ENCODE measurements at regions not wholly inside any gene's neighbourhood (a gene's known extent, or its start where the extent isn't known, plus 50 kb on each side); places are given as distances from the start of the nearest gene placed in this dataset.

DNA sequence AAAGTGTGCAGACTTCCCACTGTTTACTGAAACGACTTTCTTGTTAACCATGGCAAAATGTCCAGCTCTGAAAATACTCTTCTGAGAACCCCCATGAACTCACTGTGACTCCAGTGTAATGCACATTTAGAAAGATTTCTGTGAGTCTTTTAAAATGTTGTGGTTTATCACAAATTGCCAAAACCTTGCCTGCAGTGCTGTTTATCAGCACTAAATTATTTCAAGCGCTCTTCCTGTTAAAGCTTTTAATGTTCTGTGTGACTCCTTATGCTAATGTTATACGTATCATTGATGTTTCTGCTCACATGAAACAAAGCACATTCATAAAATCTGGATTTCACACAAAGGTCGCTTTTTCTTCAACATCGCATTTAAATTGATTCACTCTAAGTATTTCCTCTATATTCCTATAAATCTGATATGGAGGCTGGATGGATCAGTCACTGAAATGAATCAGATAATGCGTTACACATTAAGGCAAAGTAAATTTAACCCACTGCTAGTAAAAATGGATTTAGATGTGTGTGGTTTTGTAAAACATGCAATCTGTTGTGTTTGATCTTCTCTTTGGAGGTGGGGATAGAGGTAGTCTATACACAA is 521.2 kb downstream of the NYAP2 start:
- intact Hi-C loops (cut with micrococcal nuclease; ENCODE audit: unreplicated experiment): no loop called here
- Histone ChIP-seq H3K9me3 (ENCODE audit: low read length) (no peaks in the 10 kb centered on the region), H4K20me1 (ENCODE audit: insufficient read depth, low read length) (no peaks in the 10 kb centered on the region), H3K79me2 (ENCODE audit: insufficient read depth, low read length) (no peaks in the 10 kb centered on the region), H3K27ac (ENCODE audit: extremely low read length, insufficient read depth, low read length) (no peak overlapping the region), H2AFZ (ENCODE audit: low read length) (no peak overlapping the region), H3K4me2 (ENCODE audit: low read depth, low read length) (no peak overlapping the region), H3K4me1 (ENCODE audit: insufficient read depth, low read length) (no peaks in the 10 kb centered on the region), H3K27me3 (ENCODE audit: control insufficient read depth in 1 of 2, insufficient read depth in 2 of 2, low read length in 2 of 2) (0 out of 5 replicates have a peak, but pooled peaks cover 0 to 3% of the 10 kb centered on the region in 2 experiments), H3K4me3 (replicated peaks in 1 of 3; ENCODE audit: insufficient read depth in 1 of 3, low read depth in 2 of 3, low read length in 3 of 3) (no peak overlapping the region), H3K9ac (ENCODE audit: insufficient read depth, low read depth, low read length) (no peak overlapping the region), H3K36me3 (replicated peaks in 1 of 2; ENCODE audit: control insufficient read depth in 1 of 2, insufficient read depth in 2 of 2, low read length in 2 of 2) (no peaks in the 10 kb centered on the region)
- TF ChIP-seq ZNF180 (CRISPR knock-in tag; IDR thresholded peaks at IDR 0.05; ENCODE audit: borderline replicate concordance, low read depth) (no peak), ZNF101 (CRISPR knock-in tag; IDR thresholded peaks at IDR 0.05; ENCODE audit: borderline replicate concordance, low read depth) (no peak)
- 53% methylated on average over 6 of the region's 6 CpGs for WGBS (ENCODE audit: low lambda C conversion rate)
- no TSS peak for BruUV-seq (replicated peaks)
- DNase-seq (ENCODE audit: low spot score): no peak
- in situ Hi-C loops (cut with HindIII; ENCODE audit: extremely low pct_ligation_motif_present, low pct_unique_long_range_greater_than_20kb): no loop called here
- POLR2A ChIA-PET: no interaction called here
- ATAC-seq: no peak
- FAIRE-seq: no peak
- CTCF ChIA-PET (ENCODE audit: low intra/inter-chr PET ratio, low total read pairs): no interaction called here

DNA sequence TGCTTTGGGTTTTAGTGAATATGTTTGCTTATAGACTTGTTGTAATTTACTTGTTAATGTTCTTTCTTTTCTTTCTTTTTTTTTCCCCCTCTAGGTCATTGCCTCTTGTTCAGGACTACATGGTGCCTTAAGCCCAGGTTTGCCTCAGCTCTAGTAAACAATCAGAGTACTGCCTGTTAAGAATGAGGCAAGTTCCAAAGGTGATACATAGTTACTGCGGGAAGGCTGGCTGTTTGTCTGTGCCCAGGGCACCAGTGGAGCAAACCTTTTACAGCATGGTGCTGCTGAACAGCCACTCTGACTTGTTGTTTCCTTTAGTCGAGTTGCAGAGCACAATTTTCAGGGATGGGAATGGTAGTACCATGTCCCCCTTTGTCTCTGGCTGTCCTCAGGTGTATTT is 517.2 kb downstream of the NYAP2 start:
- intact Hi-C loops (cut with micrococcal nuclease; ENCODE audit: unreplicated experiment): no loop called here
- H3K27me3 ChIP-seq (ENCODE audit: control insufficient read depth in 1 of 2, insufficient read depth in 2 of 2, low read length in 2 of 2): no peaks in the 10 kb centered on the region
- H3K4me1 ChIP-seq (ENCODE audit: insufficient read depth, low read length): no peaks in the 10 kb centered on the region
- H3K9ac ChIP-seq (ENCODE audit: insufficient read depth, low read depth, low read length): no peak overlapping the region
- H3K4me2 ChIP-seq (ENCODE audit: low read depth, low read length): no peak overlapping the region
- in situ Hi-C loops (cut with HindIII; ENCODE audit: extremely low pct_ligation_motif_present, low pct_unique_long_range_greater_than_20kb): no loop called here
- DNase-seq (ENCODE audit: low spot score) (no peak), ATAC-seq (no peak; the same call in 2 of the 3 replicates), FAIRE-seq (no peak)
- BruUV-seq (replicated peaks): no TSS peak
- no peak overlapping the region for H3K27ac ChIP-seq (ENCODE audit: extremely low read length, insufficient read depth, low read length)
- H3K79me2 ChIP-seq (ENCODE audit: insufficient read depth, low read length): no peaks in the 10 kb centered on the region
- no peak overlapping the region for H3K4me3 ChIP-seq (replicated peaks in 1 of 3; ENCODE audit: insufficient read depth in 1 of 3, low read depth in 2 of 3, low read length in 3 of 3)
- H3K9me3 ChIP-seq (ENCODE audit: low read length): no peaks in the 10 kb centered on the region
- WGBS (ENCODE audit: low lambda C conversion rate): 7% methylated on average over 2 of the region's 2 CpGs
- H3K36me3 ChIP-seq (replicated peaks in 1 of 2; ENCODE audit: control insufficient read depth in 1 of 2, insufficient read depth in 2 of 2, low read length in 2 of 2): no peaks in the 10 kb centered on the region
- ChIA-PET POLR2A (no interaction called here), CTCF (ENCODE audit: low intra/inter-chr PET ratio, low total read pairs) (no interaction called here)
- H4K20me1 ChIP-seq (ENCODE audit: insufficient read depth, low read length): no peaks in the 10 kb centered on the region
- H2AFZ ChIP-seq (ENCODE audit: low read length): no peak overlapping the region
- TF ChIP-seq CHD2 (IDR thresholded peaks at IDR 0.05; ENCODE audit: low read depth, low read length) (no peak), TAF1 (CRISPR knock-in tag; IDR thresholded peaks at IDR 0.05) (no peak), ZNF260 (CRISPR knock-in tag; IDR thresholded peaks at IDR 0.05; ENCODE audit: borderline replicate concordance, low read depth) (no peak), ZMYM2 (CRISPR knock-in tag; IDR thresholded peaks at IDR 0.05) (no peak), ZFAT (CRISPR knock-in tag; conservative IDR thresholded peaks at IDR 0.05) (no peak), NR2C2 (CRISPR knock-in tag; IDR thresholded peaks at IDR 0.05; ENCODE audit: borderline replicate concordance) (no peak), ELF1 (CRISPR knock-in tag; IDR thresholded peaks at IDR 0.05) (no peak), ZNF331 (CRISPR knock-in tag; IDR thresholded peaks at IDR 0.05) (no peak), PCBP1 (IDR thresholded peaks at IDR 0.05; ENCODE audit: borderline replicate concordance, low read depth, low read length) (no peak), ZNF703 (CRISPR knock-in tag; IDR thresholded peaks at IDR 0.05; ENCODE audit: borderline replicate concordance) (no peak), AKAP8 (CRISPR knock-in tag; IDR thresholded peaks at IDR 0.05) (no peak), ZFP82 (CRISPR knock-in tag; IDR thresholded peaks at IDR 0.05; ENCODE audit: borderline replicate concordance) (no peak)
- TF ChIP-seq, protein P1, sequence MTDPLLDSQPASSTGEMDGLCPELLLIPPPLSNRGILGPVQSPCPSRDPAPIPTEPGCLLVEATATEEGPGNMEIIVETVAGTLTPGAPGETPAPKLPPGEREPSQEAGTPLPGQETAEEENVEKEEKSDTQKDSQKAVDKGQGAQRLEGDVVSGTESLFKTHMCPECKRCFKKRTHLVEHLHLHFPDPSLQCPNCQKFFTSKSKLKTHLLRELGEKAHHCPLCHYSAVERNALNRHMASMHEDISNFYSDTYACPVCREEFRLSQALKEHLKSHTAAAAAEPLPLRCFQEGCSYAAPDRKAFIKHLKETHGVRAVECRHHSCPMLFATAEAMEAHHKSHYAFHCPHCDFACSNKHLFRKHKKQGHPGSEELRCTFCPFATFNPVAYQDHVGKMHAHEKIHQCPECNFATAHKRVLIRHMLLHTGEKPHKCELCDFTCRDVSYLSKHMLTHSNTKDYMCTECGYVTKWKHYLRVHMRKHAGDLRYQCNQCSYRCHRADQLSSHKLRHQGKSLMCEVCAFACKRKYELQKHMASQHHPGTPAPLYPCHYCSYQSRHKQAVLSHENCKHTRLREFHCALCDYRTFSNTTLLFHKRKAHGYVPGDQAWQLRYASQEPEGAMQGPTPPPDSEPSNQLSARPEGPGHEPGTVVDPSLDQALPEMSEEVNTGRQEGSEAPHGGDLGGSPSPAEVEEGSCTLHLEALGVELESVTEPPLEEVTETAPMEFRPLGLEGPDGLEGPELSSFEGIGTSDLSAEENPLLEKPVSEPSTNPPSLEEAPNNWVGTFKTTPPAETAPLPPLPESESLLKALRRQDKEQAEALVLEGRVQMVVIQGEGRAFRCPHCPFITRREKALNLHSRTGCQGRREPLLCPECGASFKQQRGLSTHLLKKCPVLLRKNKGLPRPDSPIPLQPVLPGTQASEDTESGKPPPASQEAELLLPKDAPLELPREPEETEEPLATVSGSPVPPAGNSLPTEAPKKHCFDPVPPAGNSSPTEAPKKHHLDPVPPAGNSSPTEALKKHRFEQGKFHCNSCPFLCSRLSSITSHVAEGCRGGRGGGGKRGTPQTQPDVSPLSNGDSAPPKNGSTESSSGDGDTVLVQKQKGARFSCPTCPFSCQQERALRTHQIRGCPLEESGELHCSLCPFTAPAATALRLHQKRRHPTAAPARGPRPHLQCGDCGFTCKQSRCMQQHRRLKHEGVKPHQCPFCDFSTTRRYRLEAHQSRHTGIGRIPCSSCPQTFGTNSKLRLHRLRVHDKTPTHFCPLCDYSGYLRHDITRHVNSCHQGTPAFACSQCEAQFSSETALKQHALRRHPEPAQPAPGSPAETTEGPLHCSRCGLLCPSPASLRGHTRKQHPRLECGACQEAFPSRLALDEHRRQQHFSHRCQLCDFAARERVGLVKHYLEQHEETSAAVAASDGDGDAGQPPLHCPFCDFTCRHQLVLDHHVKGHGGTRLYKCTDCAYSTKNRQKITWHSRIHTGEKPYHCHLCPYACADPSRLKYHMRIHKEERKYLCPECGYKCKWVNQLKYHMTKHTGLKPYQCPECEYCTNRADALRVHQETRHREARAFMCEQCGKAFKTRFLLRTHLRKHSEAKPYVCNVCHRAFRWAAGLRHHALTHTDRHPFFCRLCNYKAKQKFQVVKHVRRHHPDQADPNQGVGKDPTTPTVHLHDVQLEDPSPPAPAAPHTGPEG (CRISPR knock-in tag; IDR thresholded peaks at IDR 0.05): no peak
